SK-N-SH (cell line): ENCODE measurements at regions not wholly inside any gene's neighbourhood (a gene's known extent, or its start where the extent isn't known, plus 50 kb on each side); places are given as distances from the start of the nearest gene placed in this dataset.

Source experiments
- CTCF ChIA-PET: fragments of 300-600, 350-600 bp; formaldehyde crosslinking; extraction: SDS; loops from one replicate; lab custom pipeline; 2021; lab: Yijun Ruan, JAX
- POLR2A ChIA-PET: fragments of 350-600 bp; sonication (Branson Sonifier 250); formaldehyde crosslinking; extraction: SDS; loops from one replicate; lab custom pipeline; 2020; ENCODE audit warnings: antibody characterized with exemption, inconsistent platforms; lab: Yijun Ruan, JAX
- DNase-seq: peaks from one replicate; pipeline ENCODE4 v3.0.0; 2012
- H2AFZ ChIP-seq: fragments of 200-600 bp; sonication (generic); 2 replicates; pipeline ENCODE4 v1.8.1; 2016; ENCODE audit warnings: antibody characterized with exemption, mild to moderate bottlenecking, low read depth
- H3F3A ChIP-seq: fragments of 200-600 bp; sonication (generic); replicated peaks from 2 replicates; pipeline ENCODE3; 2016; ENCODE audit warnings: antibody characterized with exemption, mild to moderate bottlenecking; ENCODE audit not compliant: insufficient read depth
- H3K27ac ChIP-seq, 2 experiments: fragments of 200-500 bp in 1 of 2; fragments of 200-600 bp in 1 of 2; sonication (Bioruptor generic) in 1 of 2; sonication (generic), shearing (Covaris generic) in 1 of 2; 2 replicates each; pipeline versions ENCODE4 v1.5.1 to v1.6.1; 2014 to 2016; ENCODE audit warnings: low read depth in 2 of 2, inconsistent platforms in 1 of 2, low read length in 1 of 2, mild to moderate bottlenecking in 1 of 2, mixed read lengths in 1 of 2
- H3K27me3 ChIP-seq: fragments of 200-600 bp; sonication (generic), shearing (Covaris generic); 2 replicates; pipeline ENCODE4 v1.6.1; 2016; ENCODE audit warnings: mixed run types; ENCODE audit not compliant: insufficient read depth
- H3K36me3 ChIP-seq, 2 experiments: fragments of 200-500 bp in 1 of 2; fragments of 200-600 bp in 1 of 2; sonication (Bioruptor generic) in 1 of 2; sonication (generic) in 1 of 2; replicated peaks in 1 of 2; 2 replicates each; pipeline versions ENCODE3 to v1.5.1; 2014 to 2016; ENCODE audit warnings: low read length in 1 of 2, mild to moderate bottlenecking in 1 of 2; ENCODE audit not compliant: insufficient read depth in 2 of 2, control insufficient read depth in 1 of 2
- H3K4me1 ChIP-seq, 2 experiments: fragments of 200-500 bp in 1 of 2; fragments of 200-600 bp in 1 of 2; sonication (Bioruptor generic) in 1 of 2; sonication (generic), shearing (Covaris generic) in 1 of 2; 2 replicates each; pipeline versions ENCODE4 v1.5.1 to v1.6.1; 2014 to 2016; ENCODE audit warnings: low read depth in 1 of 2, low read length in 1 of 2, mixed run types in 1 of 2; ENCODE audit not compliant: insufficient read depth in 2 of 2, control insufficient read depth in 1 of 2
- H3K4me2 ChIP-seq: fragments of 200-600 bp; sonication (generic), shearing (Covaris generic); 2 replicates; pipeline ENCODE4 v1.6.1; 2017; ENCODE audit warnings: mixed run types
- H3K4me3 ChIP-seq, 2 experiments: fragments of 200-500 bp in 1 of 2; fragments of 200-600 bp in 1 of 2; sonication (Bioruptor generic) in 1 of 2; sonication (generic), shearing (Covaris generic) in 1 of 2; 2 replicates each; pipeline versions ENCODE4 v1.5.1 to v1.8.1; 2014 to 2016; ENCODE audit warnings: low read depth in 2 of 2, inconsistent platforms in 1 of 2, low read length in 1 of 2, mild to moderate bottlenecking in 1 of 2, mixed read lengths in 1 of 2, moderate library complexity in 1 of 2
- H3K79me2 ChIP-seq: fragments of 200-600 bp; sonication (generic); 2 replicates; pipeline ENCODE4 v1.8.1; 2017; ENCODE audit warnings: mild to moderate bottlenecking; ENCODE audit not compliant: insufficient read depth
- H3K9ac ChIP-seq: fragments of 200-600 bp; sonication (generic); 2 replicates; pipeline ENCODE4 v1.6.1; 2017; ENCODE audit warnings: mixed run types
- H3K9me2 ChIP-seq: fragments of 200-600 bp; sonication (generic); 2 replicates; pipeline ENCODE4 v1.6.1; 2017; ENCODE audit warnings: mixed run types
- H3K9me3 ChIP-seq: fragments of 200-600 bp; sonication (generic); 2 replicates; pipeline ENCODE4 v1.6.1; 2017; ENCODE audit warnings: mixed run types, mild to moderate bottlenecking, moderate library complexity
- H4K20me1 ChIP-seq: fragments of 200-600 bp; sonication (generic); 2 replicates; pipeline ENCODE4 v1.6.1; 2017; ENCODE audit warnings: mild to moderate bottlenecking, mixed run types; ENCODE audit not compliant: insufficient read depth
- JUND ChIP-seq: IDR thresholded peaks from 2 replicates; pipeline ENCODE4 v1.4.0; 2012
- MXI1 ChIP-seq: IDR thresholded peaks from 2 replicates; pipeline ENCODE4 v1.6.1; 2012; ENCODE audit warnings: mild to moderate bottlenecking, low read depth, low read length, improper control_type of control experiment
- NFIC ChIP-seq: IDR thresholded peaks from 2 replicates; pipeline ENCODE4 v1.4.0; 2012; ENCODE audit warnings: borderline replicate concordance
- RCOR1 ChIP-seq: fragments of 150-350 bp; IDR thresholded peaks from 2 replicates; pipeline ENCODE4 v1.6.1; 2017; ENCODE audit warnings: antibody characterized with exemption, low read length
- RFX5 ChIP-seq: IDR thresholded peaks from 2 replicates; pipeline ENCODE4 v1.6.1; 2012; ENCODE audit warnings: mild to moderate bottlenecking, improper control_type of control experiment, low read length
- SIN3A ChIP-seq: IDR thresholded peaks from 2 replicates; pipeline ENCODE4 v1.6.1; 2012; ENCODE audit warnings: low read depth, mild to moderate bottlenecking, low read length, moderate library complexity, borderline replicate concordance
- TAF1 ChIP-seq: IDR thresholded peaks from 2 replicates; pipeline ENCODE4 v1.6.1; 2012; ENCODE audit warnings: low read depth, mild to moderate bottlenecking, low read length, moderate library complexity, borderline replicate concordance
- TCF12 ChIP-seq: IDR thresholded peaks from 2 replicates; pipeline ENCODE4 v1.4.0; 2012
- YY1 ChIP-seq: IDR thresholded peaks from 2 replicates; pipeline ENCODE4 v1.4.0; 2012; ENCODE audit warnings: low read depth, mild to moderate bottlenecking
- WGBS: methylation state at CpG from one replicate; pipeline ENCODE4 v1.1.6; 2017; ENCODE audit warnings: low lambda C conversion rate; 5-methylcytosine and 5-hydroxymethylcytosine counted together
- TF ChIP-seq, protein P1 (sequence below): IDR thresholded peaks from 2 replicates; pipeline ENCODE4 v1.4.0; 2012; ENCODE audit warnings: low read depth, borderline replicate concordance
- TF ChIP-seq, protein P2 (sequence below): IDR thresholded peaks from 2 replicates; pipeline ENCODE4 v1.4.0; 2012; ENCODE audit warnings: low read depth, borderline replicate concordance
- TF ChIP-seq, protein P3 (sequence below): fragments of 200-600 bp; sonication (generic); IDR thresholded peaks from 2 replicates; pipeline ENCODE4 v1.6.1; 2017; ENCODE audit warnings: antibody characterized with exemption, mild to moderate bottlenecking, moderate library complexity
- TF ChIP-seq, protein P4 (sequence below): IDR thresholded peaks from 2 replicates; pipeline ENCODE4 v1.6.1; 2012; ENCODE audit warnings: mild to moderate bottlenecking, low read depth, low read length, moderate library complexity

DNA sequence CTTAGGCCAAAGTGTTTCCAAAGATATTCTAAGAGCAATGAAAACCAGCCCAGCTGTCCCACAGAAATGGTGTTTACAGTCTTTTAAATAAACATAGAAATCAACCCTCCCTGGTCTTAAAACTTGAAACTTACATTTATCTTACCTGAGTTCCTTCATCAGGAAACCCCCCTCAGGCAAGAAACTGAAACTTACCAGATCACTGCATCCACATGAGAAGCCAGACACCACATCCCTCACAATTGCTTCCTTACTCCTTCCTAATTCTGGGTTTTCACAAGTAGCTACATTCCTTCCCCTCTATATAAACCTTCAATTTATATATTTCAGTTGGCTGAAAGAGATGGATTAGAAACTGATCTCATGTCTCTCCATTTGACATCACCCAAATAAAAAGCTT is 563.0 kb upstream of the CHRM3 start:
- H3F3A ChIP-seq = no peaks in the 10 kb centered on the region
- H3K79me2 ChIP-seq = no peaks in the 10 kb centered on the region
- no peak overlapping the region for H3K4me2 ChIP-seq
- H3K9me2 ChIP-seq = no peaks in the 10 kb centered on the region
- TF ChIP-seq YY1 = no peak
- TF ChIP-seq RCOR1 = no peak
- no peaks in the 10 kb centered on the region for H4K20me1 ChIP-seq
- H3K36me3 ChIP-seq = no peaks in the 10 kb centered on the region
- ChIA-PET POLR2A (no interaction called here), CTCF (no interaction called here)
- no peak overlapping the region for H2AFZ ChIP-seq
- no peaks in the 10 kb centered on the region for H3K4me1 ChIP-seq
- DNase-seq = no peak
- no peak overlapping the region for H3K4me3 ChIP-seq
- H3K27ac ChIP-seq = no peak overlapping the region
- no peaks in the 10 kb centered on the region for H3K27me3 ChIP-seq
- H3K9ac ChIP-seq = no peak overlapping the region
- H3K9me3 ChIP-seq = no peaks in the 10 kb centered on the region

DNA sequence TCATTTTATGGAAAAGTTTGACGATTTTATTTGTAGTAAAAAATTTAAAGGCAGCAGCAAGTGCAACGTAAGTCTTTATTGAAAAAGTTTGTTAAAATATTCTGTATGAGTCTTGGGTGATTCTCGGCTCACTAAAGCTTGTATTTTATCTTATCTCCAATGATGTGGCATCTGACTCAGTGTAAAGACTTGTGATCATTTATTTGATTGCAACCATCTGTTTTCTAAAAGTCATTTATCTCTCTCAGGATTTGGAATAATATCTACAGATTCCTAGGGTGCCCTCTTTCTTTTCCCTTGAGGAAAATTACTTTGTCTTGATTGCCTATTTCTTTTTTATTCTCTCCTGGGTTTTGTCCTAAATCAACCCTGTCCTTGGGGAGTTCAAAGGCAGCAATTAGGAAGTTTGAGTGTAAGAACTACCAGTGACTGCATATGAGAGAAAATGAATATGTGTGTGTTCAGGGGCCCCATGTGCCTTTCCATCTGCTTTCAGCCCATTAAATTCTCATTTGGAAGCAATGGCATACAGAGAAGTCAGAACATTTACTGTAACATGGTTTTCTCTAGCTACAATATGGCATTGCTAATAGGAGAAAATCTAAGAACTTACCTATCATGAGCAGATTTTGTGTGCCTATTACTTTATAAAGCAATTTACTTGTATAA is 575.0 kb upstream of the CHRM3 start:
- WGBS = 43% methylated on average over 3 of the region's 3 CpGs
- POLR2A ChIA-PET = no interaction called here
- H3K36me3 ChIP-seq = no peaks in the 10 kb centered on the region
- no peak overlapping the region for H3K4me2 ChIP-seq
- no peak overlapping the region for H3K27ac ChIP-seq
- H3F3A ChIP-seq = no peaks in the 10 kb centered on the region
- no peak for DNase-seq
- CTCF ChIA-PET = interaction anchor here (1.1 kb wide), 1 partner anchor 31 kb away, joined by 3 read pairs; no protein-coding TSS in a partner anchor
- no peak for TF ChIP-seq NFIC
- TF ChIP-seq, protein P1, sequence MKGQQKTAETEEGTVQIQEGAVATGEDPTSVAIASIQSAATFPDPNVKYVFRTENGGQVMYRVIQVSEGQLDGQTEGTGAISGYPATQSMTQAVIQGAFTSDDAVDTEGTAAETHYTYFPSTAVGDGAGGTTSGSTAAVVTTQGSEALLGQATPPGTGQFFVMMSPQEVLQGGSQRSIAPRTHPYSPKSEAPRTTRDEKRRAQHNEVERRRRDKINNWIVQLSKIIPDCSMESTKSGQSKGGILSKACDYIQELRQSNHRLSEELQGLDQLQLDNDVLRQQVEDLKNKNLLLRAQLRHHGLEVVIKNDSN = no peak
- TF ChIP-seq YY1 = no peak
- peak; percentile 32; the same call in 1 of the 2 replicates for TF ChIP-seq TCF12
- TF ChIP-seq, protein P2, sequence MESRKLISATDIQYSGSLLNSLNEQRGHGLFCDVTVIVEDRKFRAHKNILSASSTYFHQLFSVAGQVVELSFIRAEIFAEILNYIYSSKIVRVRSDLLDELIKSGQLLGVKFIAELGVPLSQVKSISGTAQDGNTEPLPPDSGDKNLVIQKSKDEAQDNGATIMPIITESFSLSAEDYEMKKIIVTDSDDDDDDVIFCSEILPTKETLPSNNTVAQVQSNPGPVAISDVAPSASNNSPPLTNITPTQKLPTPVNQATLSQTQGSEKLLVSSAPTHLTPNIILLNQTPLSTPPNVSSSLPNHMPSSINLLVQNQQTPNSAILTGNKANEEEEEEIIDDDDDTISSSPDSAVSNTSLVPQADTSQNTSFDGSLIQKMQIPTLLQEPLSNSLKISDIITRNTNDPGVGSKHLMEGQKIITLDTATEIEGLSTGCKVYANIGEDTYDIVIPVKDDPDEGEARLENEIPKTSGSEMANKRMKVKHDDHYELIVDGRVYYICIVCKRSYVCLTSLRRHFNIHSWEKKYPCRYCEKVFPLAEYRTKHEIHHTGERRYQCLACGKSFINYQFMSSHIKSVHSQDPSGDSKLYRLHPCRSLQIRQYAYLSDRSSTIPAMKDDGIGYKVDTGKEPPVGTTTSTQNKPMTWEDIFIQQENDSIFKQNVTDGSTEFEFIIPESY = no peak
- no peak for TF ChIP-seq TAF1
- TF ChIP-seq, protein P3, sequence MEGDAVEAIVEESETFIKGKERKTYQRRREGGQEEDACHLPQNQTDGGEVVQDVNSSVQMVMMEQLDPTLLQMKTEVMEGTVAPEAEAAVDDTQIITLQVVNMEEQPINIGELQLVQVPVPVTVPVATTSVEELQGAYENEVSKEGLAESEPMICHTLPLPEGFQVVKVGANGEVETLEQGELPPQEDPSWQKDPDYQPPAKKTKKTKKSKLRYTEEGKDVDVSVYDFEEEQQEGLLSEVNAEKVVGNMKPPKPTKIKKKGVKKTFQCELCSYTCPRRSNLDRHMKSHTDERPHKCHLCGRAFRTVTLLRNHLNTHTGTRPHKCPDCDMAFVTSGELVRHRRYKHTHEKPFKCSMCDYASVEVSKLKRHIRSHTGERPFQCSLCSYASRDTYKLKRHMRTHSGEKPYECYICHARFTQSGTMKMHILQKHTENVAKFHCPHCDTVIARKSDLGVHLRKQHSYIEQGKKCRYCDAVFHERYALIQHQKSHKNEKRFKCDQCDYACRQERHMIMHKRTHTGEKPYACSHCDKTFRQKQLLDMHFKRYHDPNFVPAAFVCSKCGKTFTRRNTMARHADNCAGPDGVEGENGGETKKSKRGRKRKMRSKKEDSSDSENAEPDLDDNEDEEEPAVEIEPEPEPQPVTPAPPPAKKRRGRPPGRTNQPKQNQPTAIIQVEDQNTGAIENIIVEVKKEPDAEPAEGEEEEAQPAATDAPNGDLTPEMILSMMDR = no peak
- 0 out of 2 replicates have a peak, but pooled peaks have one; percentile 11 for TF ChIP-seq JUND
- TF ChIP-seq, protein P4, sequence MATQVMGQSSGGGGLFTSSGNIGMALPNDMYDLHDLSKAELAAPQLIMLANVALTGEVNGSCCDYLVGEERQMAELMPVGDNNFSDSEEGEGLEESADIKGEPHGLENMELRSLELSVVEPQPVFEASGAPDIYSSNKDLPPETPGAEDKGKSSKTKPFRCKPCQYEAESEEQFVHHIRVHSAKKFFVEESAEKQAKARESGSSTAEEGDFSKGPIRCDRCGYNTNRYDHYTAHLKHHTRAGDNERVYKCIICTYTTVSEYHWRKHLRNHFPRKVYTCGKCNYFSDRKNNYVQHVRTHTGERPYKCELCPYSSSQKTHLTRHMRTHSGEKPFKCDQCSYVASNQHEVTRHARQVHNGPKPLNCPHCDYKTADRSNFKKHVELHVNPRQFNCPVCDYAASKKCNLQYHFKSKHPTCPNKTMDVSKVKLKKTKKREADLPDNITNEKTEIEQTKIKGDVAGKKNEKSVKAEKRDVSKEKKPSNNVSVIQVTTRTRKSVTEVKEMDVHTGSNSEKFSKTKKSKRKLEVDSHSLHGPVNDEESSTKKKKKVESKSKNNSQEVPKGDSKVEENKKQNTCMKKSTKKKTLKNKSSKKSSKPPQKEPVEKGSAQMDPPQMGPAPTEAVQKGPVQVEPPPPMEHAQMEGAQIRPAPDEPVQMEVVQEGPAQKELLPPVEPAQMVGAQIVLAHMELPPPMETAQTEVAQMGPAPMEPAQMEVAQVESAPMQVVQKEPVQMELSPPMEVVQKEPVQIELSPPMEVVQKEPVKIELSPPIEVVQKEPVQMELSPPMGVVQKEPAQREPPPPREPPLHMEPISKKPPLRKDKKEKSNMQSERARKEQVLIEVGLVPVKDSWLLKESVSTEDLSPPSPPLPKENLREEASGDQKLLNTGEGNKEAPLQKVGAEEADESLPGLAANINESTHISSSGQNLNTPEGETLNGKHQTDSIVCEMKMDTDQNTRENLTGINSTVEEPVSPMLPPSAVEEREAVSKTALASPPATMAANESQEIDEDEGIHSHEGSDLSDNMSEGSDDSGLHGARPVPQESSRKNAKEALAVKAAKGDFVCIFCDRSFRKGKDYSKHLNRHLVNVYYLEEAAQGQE = no peak
- TF ChIP-seq MXI1 = no peak
- TF ChIP-seq RFX5 = no peak
- no peak for TF ChIP-seq SIN3A
- no peak overlapping the region for H3K9ac ChIP-seq
- H3K27me3 ChIP-seq = no peaks in the 10 kb centered on the region
- no peaks in the 10 kb centered on the region for H3K79me2 ChIP-seq
- H2AFZ ChIP-seq = no peak overlapping the region
- H3K9me2 ChIP-seq = no peaks in the 10 kb centered on the region
- no peaks in the 10 kb centered on the region; the same call in 1 of the 2 replicates for H3K9me3 ChIP-seq
- no peak overlapping the region for H3K4me3 ChIP-seq
- no peaks in the 10 kb centered on the region; a peak in 1 of 4 replicates for H3K4me1 ChIP-seq
- no peaks in the 10 kb centered on the region for H4K20me1 ChIP-seq
